Neural progenitor cell (in vitro differentiated cells): ENCODE measurements at regions not wholly inside any gene's neighbourhood (a gene's known extent, or its start where the extent isn't known, plus 50 kb on each side); places are given as distances from the start of the nearest gene placed in this dataset.

Experiments
- DNase-seq: peaks from one replicate; pipeline ENCODE4 v3.0.0-alpha.2; 2016; ENCODE audit warnings: low spot score
- H2AFZ ChIP-seq: fragments of 200-600 bp; sonication (generic); replicated peaks from 2 replicates; pipeline ENCODE4 v1.6.1; 2016; ENCODE audit warnings: antibody characterized with exemption
- H3F3A ChIP-seq: fragments of 200-600 bp; sonication (generic); 2 replicates; pipeline ENCODE4 v1.6.1; 2016; ENCODE audit warnings: antibody characterized with exemption, low read depth
- H3K27ac ChIP-seq: fragments of 200-600 bp; sonication (generic); 2 replicates; pipeline ENCODE4 v1.5.1; 2016; ENCODE audit warnings: mild to moderate bottlenecking
- H3K27me3 ChIP-seq: fragments of 200-600 bp; sonication (generic); 2 replicates; pipeline ENCODE4 v1.6.1; 2016; ENCODE audit warnings: mild to moderate bottlenecking, moderate library complexity
- H3K36me3 ChIP-seq: fragments of 200-600 bp; sonication (generic); 2 replicates; pipeline ENCODE4 v1.5.1; 2016
- H3K4me1 ChIP-seq: fragments of 200-600 bp; sonication (generic); 2 replicates; pipeline ENCODE4 v1.6.1; 2016; ENCODE audit warnings: mixed run types
- H3K4me2 ChIP-seq: fragments of 200-600 bp; sonication (generic); 2 replicates; pipeline ENCODE4 v1.6.1; 2016
- H3K4me3 ChIP-seq: fragments of 200-600 bp; sonication (generic); 2 replicates; pipeline ENCODE4 v1.5.1; 2016
- H3K79me2 ChIP-seq: fragments of 200-600 bp; sonication (generic); 2 replicates; pipeline ENCODE4 v1.6.1; 2016; ENCODE audit warnings: low read depth
- H3K9ac ChIP-seq: fragments of 200-600 bp; sonication (generic); 2 replicates; pipeline ENCODE4 v1.6.1; 2016
- H3K9me3 ChIP-seq: fragments of 200-600 bp; sonication (generic); 2 replicates; pipeline ENCODE4 v1.5.1; 2016; ENCODE audit warnings: low read depth
- H4K20me1 ChIP-seq: fragments of 200-600 bp; sonication (generic); 2 replicates; pipeline ENCODE4 v1.6.1; 2016; ENCODE audit warnings: low read depth
- H3K27ac Mint-ChIP-seq: 3 replicates; pipeline ENCODE4 v1.8.0; 2021; ENCODE audit warnings: mixed read lengths
- H3K27me3 Mint-ChIP-seq: 2 replicates; pipeline ENCODE4 v1.8.0; 2022; ENCODE audit warnings: low read depth, mild to moderate bottlenecking, inconsistent platforms, moderate library complexity, mixed read lengths; ENCODE audit not compliant: insufficient read depth
- H3K36me3 Mint-ChIP-seq: 3 replicates; pipeline ENCODE4 v1.8.0; 2021; ENCODE audit warnings: mixed read lengths
- H3K4me1 Mint-ChIP-seq: 3 replicates; pipeline ENCODE4 v1.8.0; 2021; ENCODE audit warnings: mixed read lengths
- H3K4me3 Mint-ChIP-seq: 3 replicates; pipeline ENCODE4 v1.8.0; 2021; ENCODE audit warnings: mild to moderate bottlenecking, moderate library complexity, mixed read lengths
- H3K9me3 Mint-ChIP-seq: 3 replicates; pipeline ENCODE4 v1.8.0; 2020; ENCODE audit warnings: mixed read lengths
- CTCF ChIP-seq: fragments of 200-600 bp; sonication (generic); IDR thresholded peaks from 2 replicates; pipeline ENCODE4 v1.5.1; 2017; ENCODE audit warnings: antibody characterized with exemption, mild to moderate bottlenecking
- EZH2 ChIP-seq: fragments of 200-600 bp; sonication (generic); IDR thresholded peaks from 2 replicates; pipeline ENCODE4 v1.6.1; 2017; ENCODE audit warnings: antibody characterized with exemption, mild to moderate bottlenecking, moderate library complexity
- EZH2phosphoT487 ChIP-seq: fragments of 200-600 bp; sonication (generic); IDR thresholded peaks from 2 replicates; pipeline ENCODE4 v1.6.1; 2017; ENCODE audit warnings: antibody characterized with exemption

- Histone ChIP-seq H2AFZ (no peak overlapping the region), H3K36me3 (no peaks in the 10 kb centered on the region), H4K20me1 (no peaks in the 10 kb centered on the region), H3K27ac (no peak overlapping the region), H3K9me3 (no peaks in the 10 kb centered on the region), H3F3A (no peaks in the 10 kb centered on the region), H3K27me3 (no peaks in the 10 kb centered on the region), H3K4me2 (no peak overlapping the region), H3K4me3 (no peak overlapping the region), H3K4me1 (no peaks in the 10 kb centered on the region), H3K9ac (no peak overlapping the region), H3K79me2 (no peaks in the 10 kb centered on the region)
- TF ChIP-seq EZH2phosphoT487 (no peak), EZH2 (no peak), CTCF (no peak)
- no peak for DNase-seq
- Mint-ChIP-seq H3K36me3 (no peaks in the 10 kb centered on the region), H3K27ac (no peak overlapping the region), H3K9me3 (no peaks in the 10 kb centered on the region), H3K27me3 (peaks cover 4% of the 10 kb centered on the region), H3K4me3 (no peak overlapping the region), H3K4me1 (peaks cover 18% of the 10 kb centered on the region)
Observed at GRCh38 chr1:68359045-68359444, 90.7 kb downstream of the RPE65 start.

- Histone ChIP-seq H3K79me2 (no peaks in the 10 kb centered on the region), H3K9me3 (no peaks in the 10 kb centered on the region), H3F3A (no peaks in the 10 kb centered on the region), H3K27me3 (no peaks in the 10 kb centered on the region), H2AFZ (peak overlapping the region; percentile 8), H3K4me1 (no peaks in the 10 kb centered on the region), H3K36me3 (no peaks in the 10 kb centered on the region), H4K20me1 (no peaks in the 10 kb centered on the region), H3K9ac (no peak overlapping the region), H3K4me3 (no peak overlapping the region), H3K27ac (no peak overlapping the region), H3K4me2 (no peak overlapping the region)
- TF ChIP-seq EZH2phosphoT487 (no peak), CTCF (no peak), EZH2 (no peak)
- no peak for DNase-seq
- Mint-ChIP-seq H3K9me3 (no peaks in the 10 kb centered on the region), H3K4me3 (no peak overlapping the region), H3K27me3 (peaks cover 6% of the 10 kb centered on the region), H3K4me1 (peaks cover 20% of the 10 kb centered on the region), H3K36me3 (no peaks in the 10 kb centered on the region), H3K27ac (no peak overlapping the region)
Observed at GRCh38 chr1:68358439-68358838, 91.3 kb downstream of the RPE65 start.

- no peak overlapping the region for H3K27ac ChIP-seq
- no peak for DNase-seq
- H3K4me2 ChIP-seq, result no peak overlapping the region
- Mint-ChIP-seq H3K27ac (no peak overlapping the region), H3K27me3 (peaks cover 6% of the 10 kb centered on the region), H3K4me1 (peaks cover 27% of the 10 kb centered on the region), H3K36me3 (no peaks in the 10 kb centered on the region), H3K9me3 (no peaks in the 10 kb centered on the region), H3K4me3 (no peak overlapping the region)
- H3F3A ChIP-seq, result no peaks in the 10 kb centered on the region
- H3K4me3 ChIP-seq, result no peak overlapping the region
- no peaks in the 10 kb centered on the region for H3K36me3 ChIP-seq
- no peaks in the 10 kb centered on the region for H3K4me1 ChIP-seq
- no peaks in the 10 kb centered on the region for H3K27me3 ChIP-seq
- no peak overlapping the region for H2AFZ ChIP-seq
- no peaks in the 10 kb centered on the region for H4K20me1 ChIP-seq
- H3K9me3 ChIP-seq, result no peaks in the 10 kb centered on the region
- TF ChIP-seq EZH2phosphoT487, result no peak
- no peak for TF ChIP-seq EZH2
- TF ChIP-seq CTCF, result no peak
- H3K9ac ChIP-seq, result no peak overlapping the region
- no peaks in the 10 kb centered on the region for H3K79me2 ChIP-seq
Observed at GRCh38 chr1:68355614-68356013, 94.1 kb downstream of the RPE65 start.

- Mint-ChIP-seq H3K27ac (no peak overlapping the region), H3K27me3 (peaks cover 5% of the 10 kb centered on the region), H3K36me3 (no peaks in the 10 kb centered on the region), H3K4me1 (peaks cover 13% of the 10 kb centered on the region), H3K4me3 (no peak overlapping the region), H3K9me3 (peaks cover 2% of the 10 kb centered on the region)
- Histone ChIP-seq H3K36me3 (no peaks in the 10 kb centered on the region), H3K4me3 (no peak overlapping the region), H3K4me2 (no peak overlapping the region), H2AFZ (no peak overlapping the region), H3K4me1 (no peaks in the 10 kb centered on the region), H3K27me3 (peaks cover 9% of the 10 kb centered on the region), H4K20me1 (no peaks in the 10 kb centered on the region), H3K79me2 (no peaks in the 10 kb centered on the region), H3F3A (no peaks in the 10 kb centered on the region), H3K27ac (no peak overlapping the region), H3K9ac (no peak overlapping the region), H3K9me3 (no peaks in the 10 kb centered on the region)
- TF ChIP-seq EZH2phosphoT487 (no peak), EZH2 (no peak)
- no peak for DNase-seq
Observed at GRCh38 chr1:68352202-68352601, 97.6 kb downstream of the RPE65 start.
